Activated T-cell treated with anti-CD3 and anti-CD28 coated beads for 48 hours (primary cell): ENCODE measurements at regions not wholly inside any gene's neighbourhood (a gene's known extent, or its start where the extent isn't known, plus 50 kb on each side); places are given as distances from the start of the nearest gene placed in this dataset.

Source experiments
- DNase-seq: peaks from one replicate; pipeline ENCODE4 v3.0.0-alpha.2; 2020; ENCODE audit warnings: low read depth

DNA sequence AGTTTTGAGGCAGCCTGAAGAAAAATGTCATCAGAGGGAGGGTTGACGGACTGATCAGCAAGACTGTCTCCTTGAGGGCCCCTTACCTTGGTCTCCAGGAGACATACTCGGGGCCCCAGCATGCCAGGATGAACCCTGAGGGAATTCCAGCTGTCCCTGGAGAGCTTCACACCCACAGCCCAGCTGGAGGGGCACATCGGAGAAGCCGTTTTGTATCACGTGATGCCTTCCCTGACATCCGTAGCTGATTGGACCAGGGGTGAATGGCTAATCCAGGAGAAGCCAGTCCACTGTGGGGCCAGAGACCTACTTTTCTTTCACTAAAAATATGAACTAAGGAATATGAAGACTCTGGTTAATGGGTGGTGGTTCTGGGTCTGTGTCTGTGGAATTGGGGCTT is 86.0 kb upstream of the TP53I11 start:
- no peak for DNase-seq

DNA sequence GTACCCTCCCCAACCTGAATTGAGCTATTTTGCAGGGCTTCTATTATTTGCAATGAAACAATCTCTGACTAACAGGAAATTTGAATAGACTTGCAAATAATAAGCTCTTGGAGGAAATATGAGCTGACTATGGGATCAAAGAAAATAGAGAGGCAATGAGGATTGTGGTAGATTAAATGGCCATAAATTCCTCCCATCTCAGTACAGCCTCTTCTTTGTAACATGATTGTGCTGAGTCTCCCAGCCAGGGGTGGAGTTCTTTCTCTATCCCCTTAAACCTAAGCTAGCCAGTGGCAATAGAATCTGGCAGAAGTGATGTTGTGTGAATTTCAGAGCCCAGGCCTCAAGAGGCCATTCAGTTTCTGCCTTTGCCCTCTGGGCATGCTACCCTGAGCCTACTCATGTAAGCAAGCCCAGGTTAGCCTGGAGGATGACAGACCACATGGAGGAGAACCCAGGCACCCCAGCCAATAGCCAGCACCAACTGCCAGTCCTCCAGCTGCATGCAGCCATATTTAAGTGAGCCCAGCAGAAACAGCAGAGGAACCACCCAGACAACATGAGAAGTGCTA is 86.8 kb upstream of the TP53I11 start:
- no peak for DNase-seq

DNA sequence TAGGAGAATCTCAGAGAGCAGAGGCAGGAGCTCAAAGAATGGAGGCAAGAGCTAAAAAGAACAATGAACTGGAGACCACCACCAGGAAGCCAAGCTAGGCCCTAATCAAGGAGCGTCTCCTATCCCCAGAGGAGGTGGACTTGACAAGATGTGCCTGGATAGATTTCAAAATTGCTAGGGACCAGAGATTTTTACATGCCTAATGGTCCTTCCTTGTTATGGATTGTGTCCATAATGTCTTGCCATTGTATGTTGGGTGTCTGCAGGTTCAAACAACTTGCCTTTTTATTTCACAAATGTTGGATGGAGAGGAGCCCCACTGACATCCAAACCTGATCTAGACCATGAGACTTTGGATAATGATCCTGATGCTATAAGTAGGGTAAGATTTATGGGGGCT is 88.2 kb upstream of the TP53I11 start:
- DNase-seq = no peak

DNA sequence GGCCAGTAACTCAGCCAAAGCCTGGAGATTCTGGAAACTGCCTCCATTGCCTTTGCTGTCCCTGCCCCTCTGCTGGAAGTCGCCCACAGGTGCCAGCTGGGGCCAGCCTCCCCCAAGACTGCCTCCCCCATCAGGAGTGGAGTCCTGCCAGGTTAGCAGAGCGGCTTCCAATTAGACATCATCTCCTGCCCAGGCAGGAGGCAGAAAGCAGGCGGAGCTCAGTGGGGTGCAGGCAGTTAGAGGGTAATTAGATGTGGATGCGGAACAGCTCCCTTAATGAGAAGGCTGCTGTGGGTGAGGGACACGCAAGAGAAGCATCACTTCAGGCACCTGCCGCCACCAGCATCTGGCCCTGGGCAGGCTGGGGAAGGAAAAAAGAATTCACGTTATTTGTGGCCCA is 90.9 kb upstream of the TP53I11 start:
- DNase-seq = no peak

DNA sequence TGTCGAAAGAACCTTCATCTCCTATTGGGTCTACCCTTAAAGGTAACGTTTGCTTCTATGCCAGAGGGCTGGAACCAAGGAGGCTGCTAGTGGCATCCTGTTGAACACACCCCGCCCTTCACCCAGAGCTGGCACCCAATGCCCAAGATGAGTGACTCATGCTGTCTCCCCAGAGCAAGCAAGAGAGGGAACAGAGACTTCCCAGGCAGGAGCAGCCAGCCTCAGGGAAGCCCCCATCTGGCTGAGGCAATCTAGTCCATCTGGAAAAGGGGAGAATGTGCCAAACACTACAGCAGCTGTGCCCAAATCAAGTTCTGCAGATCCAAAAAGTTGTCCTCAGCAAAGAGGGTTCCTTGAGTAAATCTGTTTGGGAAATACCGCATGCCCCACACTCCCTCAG is 91.9 kb upstream of the TP53I11 start:
- DNase-seq = no peak

DNA sequence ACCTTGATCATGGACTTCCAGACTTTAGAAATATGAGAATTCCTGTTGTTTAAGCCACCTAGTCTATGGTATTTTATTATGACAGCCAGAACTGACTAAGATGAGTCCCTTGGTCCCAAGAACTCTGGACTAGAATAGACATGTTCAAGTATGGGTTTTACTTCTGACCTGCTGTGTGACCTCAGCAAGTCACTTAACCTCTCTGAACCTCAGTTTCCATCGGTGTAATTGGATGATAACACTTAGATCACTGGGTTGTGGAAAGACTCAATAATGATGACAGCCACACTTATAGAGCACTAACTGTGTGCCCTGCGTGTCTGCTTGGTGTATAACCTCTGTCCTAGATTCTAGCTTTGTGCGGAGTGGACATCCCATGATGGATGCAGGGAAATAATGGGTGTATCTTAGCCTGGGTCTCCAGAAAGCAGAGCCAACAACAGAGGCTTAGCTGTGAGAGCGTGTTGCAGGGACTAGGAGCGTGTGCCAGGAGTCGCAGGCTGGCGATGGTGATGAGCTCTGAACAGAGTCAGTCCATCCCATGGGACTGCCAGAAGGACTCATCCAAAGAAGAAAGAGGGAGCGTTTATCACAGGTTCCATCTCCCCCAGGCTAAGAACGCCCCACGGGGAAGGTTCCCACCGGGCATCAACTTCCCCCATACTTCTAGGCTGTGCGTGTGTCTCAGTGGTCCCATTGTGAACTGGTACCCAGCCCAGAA is 93.2 kb upstream of the TP53I11 start:
- no peak for DNase-seq

DNA sequence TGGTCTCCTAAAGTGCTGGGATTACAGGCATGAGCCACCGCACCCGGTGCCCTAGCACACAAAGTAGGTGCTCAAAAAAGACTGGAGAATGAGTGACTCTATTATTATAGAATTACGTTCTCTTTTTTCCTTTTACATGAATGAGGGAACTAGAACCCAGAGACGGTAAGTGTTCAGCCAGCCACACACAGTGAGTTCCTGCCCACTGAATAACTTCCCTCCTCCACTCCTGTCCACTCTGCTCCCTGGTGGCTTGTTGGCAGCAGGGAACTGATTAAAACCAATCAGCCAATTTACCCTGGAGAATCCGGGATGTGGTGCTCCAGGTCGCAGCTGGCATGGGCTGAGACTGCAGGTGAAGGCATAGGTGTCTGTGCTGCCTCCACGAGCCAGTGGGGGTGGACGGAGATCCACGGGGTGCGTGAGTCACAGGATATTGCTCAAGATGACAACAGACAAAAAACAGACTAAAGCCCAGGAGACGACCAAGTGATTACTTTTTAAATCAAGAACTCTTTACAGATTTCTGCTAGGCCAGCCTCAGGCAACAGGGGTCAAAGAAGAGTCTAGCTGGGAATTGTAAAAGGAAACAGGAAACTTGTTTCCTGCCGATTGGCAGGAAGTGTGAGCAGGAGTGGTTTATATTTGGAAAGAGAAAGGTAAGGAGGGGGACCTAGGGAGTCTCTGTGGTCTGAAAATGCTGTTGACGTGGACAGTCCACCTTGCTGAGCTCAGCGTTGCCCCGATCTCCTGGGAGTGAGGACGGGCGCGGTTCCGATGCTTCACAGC is 95.2 kb upstream of the TP53I11 start:
- DNase-seq = peak; percentile 13

DNA sequence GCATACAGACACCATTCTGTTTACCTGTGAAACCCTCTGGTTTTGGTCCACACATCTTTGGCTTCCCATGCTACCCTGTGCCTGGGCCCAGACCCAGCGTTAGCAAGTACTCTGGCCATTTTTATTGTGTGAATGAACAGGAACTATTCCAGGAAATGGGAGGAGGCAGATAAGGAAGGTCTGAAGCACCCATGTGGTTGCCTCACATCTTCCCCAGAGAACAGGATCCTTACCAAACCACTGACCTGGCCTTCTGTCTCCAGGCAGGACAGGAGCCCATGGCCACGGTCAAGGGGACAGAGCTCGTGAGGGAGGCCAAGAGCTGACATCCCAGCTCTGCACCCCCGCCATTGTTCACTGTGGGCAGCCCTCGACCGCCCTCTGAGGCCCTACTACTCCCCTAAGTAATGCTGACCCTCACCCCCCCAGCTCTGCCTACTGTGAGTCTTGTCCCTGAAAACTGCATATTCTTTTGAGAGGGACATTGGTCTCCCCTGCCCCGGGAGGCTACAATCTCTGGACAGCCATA is 97.7 kb upstream of the TP53I11 start:
- DNase-seq = no peak

DNA sequence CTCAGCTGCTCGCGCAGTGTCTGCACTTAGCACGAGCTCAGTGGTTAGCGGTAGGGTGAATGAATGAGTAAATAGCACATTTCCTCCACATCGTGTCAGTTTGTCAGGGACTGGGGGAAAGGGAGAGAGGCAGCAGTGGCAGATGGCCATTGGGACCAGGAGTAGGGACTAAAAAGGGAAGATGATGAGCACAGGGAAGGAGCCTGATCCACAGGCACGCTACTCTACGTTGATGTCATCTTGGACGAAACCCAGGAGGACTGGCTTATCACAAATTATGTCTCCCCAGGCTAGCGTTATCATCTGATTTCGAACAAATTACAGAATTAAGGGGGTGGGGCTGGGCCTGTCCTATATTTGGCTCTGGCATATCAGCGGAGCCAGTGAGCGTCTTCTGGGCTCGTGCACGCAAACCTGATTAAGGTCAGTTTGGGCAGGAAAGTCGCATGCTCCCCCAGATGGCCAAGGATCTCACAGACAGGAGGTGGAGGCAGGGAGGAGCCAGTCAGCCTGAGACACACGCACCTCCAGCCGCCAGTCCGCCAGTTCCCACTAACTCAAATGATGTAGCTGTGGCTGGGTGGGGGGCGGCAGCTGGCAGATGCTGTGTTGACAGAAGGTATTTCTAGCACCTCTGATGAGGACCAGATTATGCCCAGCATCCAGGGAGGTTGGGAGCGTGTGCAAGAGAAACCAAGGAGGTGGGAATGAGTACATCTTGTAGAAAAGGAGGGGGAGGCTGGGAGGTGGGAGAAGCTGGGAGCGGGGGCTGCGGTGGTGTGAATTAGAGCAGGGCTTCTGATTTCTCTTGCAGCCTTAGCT is 97.4 kb upstream of the PRDM11 start:
- DNase-seq = no peak

DNA sequence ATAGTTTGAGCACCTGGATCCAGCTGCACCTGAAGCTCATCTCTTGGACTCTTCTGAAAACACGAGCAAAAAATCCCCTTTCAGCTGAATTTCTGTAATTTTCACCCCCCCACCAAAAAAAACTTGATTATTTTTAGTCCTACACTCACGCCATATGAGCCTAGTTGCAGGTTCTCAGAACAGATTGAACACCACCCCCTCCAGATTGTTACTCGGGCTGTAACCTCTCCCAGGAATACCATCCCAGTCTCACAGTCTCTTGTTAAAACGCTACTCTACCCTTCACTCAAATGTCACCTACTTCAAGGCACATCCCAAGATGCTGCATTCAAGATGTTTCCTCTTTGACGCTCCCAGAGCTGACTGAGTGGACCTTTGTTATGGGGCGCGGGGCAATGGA is 96.3 kb upstream of the PRDM11 start:
- DNase-seq = no peak

DNA sequence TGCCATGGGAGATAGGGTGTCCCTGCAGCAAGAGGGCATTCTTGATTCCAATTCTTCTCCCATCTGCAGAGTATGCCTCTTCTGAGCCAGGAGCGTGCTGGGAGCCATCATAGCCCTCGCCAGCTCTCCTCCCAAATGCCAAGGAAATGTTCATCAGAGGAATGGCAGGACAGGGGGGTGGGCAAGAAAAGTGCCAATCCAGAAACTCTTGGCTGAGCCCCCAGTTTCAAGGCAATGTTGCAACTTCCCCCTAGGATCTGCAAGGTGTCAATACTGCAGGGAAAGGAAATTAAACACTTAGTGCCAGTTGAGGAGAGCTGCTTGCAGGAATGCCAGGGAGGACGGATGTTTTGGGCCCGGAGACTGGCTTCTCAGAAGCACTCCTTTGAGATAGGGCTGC is 94.8 kb upstream of the PRDM11 start:
- no peak for DNase-seq

DNA sequence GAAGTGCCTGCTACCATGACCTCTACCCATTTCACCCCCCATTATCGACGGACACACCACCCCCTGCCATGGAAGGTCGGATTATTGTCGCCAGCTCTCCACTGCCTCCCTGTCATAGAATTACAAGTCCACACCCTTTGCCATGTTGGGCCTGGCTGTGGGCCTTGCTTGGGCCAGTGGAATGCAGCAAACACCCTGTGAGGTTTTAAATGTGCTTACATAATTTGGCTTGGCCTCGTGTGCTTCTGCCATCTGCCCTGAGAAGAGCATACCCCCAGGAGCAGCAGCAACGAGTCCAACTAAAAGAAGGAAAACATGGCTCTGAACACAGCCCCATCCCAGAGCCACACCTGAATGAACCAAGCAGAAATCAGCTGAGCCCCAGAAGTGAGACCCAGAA is 94.1 kb upstream of the PRDM11 start:
- DNase-seq = no peak

DNA sequence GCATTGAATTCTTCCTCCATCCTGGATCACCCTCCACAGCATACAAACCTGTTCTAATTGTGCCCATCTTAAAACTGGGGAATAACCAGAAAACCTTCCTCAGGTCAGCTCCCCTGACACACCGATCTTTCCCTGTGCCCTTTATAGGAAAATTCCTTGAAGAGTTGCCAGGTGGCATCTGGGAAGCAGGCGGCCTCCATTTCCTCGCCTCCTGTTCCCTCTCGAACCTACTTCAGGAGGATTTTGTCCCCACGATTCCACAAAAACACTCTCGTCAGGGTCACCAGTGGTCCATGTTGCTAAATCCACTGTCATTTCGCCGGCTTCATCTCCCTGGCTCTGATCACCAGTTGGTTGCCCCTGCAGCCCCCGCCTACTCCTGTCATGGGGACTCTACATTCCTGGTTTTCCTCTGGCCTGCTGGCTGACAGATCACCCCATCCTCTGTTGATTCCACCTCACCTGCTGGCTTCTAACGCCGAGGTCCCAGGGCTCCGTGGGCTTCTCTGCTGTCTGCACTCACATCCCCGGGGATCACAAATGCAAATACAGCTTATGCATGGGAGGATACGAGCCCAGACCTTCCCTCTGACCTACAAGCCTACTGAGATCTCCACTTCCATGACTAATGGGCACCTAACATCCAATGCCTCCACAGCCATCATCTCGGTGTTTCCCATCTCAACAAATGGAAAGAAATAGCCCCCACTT is 92.5 kb upstream of the PRDM11 start:
- no peak for DNase-seq

DNA sequence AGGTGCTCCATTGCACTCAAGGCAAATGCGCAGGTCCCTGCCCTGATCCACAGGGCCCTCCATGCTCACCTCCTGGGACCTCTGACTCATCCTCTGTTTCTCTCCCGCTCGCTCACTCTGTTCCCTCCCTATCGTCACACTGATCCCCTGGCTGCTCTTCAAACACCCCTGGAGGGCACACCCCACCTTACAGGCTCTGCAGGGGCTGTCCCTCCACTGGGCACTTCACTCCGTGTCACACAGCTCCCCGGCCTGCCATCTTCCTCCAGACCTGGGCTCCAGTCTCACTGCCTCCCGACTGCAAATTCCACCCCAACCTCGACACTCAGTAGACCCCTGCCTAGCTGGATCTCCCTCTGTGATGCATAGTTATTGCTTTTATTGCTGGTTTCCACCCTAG is 91.5 kb upstream of the PRDM11 start:
- no peak for DNase-seq

DNA sequence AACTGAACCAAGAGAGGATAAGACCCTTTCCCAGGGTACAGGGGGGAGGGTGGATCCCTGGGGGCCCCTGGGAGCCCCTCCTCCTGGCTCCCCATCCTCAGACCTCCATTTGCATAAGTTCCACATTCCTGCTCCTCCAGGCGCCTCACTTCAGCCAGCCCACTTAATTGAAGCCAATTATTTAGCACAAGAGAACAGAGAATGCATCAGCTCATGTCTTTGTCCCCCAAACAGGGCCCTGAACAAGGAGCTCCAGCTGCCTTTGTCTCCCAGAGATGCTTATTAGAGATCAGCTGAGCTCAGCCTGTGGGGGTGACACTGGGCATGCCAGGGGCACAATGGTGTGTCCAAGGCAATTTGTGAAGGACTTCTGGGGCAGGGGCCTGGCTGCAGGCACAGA is 89.9 kb upstream of the PRDM11 start:
- no peak for DNase-seq

DNA sequence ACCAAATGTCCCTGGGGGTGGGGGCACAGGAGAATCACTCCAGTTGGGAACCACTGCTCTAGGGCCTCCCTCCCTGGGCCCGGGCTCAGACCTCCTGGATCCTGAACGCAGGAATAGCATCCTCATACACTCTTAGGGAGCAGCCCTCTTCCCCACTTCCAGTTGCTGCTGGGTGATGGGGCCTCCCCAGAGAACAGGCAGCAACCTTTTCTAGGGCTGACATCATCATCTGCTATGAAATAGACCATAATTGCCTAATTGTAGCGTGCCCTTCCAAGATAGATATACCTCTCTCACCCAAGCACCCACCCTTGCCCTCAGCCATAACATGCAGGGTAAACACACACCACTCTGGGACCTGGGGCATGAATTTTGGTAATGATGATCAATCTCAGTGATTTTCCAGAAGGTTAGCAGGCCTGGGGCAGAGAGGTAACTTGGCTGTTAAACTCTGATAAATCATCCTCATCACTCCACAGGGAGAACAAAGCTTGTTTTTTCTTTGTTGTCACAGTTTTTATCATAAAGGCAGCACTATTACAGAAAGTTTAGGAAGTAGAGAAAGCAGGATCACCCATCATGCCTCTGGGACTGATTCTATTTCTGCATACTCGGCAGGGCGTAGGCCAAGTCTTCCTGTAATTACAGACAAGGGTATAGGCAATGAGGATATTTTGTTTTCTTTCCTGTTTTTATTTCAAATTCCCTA is 88.3 kb upstream of the PRDM11 start:
- no peak for DNase-seq

DNA sequence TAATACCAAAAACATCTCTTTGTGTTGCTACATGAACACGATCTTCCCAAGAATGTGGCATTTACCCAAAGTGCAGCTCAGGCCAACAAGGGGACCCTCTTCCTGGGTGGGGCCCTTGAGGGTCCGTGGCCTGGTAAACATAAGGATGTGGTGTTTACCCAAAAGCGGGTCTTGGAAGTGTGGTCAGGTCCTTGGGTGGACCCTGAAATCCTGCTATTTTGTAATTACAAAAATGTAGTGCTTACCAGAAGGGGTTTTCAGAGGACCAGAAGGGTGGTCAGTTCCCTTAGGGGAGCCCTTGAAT is 87.8 kb upstream of the PRDM11 start:
- DNase-seq = no peak

DNA sequence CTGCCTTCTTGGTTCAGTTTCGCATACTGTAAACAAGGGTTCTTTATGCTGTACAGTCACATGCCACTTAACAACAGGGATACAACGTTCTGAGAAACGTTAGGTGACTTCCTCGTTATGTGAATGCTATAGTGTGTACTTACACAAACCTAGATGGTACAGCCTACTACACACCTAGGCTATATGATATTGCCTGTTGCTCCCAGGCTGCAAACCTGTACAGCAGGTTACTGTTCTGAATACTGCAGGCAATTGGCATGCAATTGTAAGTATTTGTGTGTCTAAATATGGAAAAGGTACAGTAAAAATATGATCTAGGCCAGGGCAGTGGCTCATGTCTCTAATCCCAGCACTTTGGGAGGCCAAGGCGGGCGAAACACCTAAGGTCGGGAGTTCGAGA is 85.7 kb upstream of the PRDM11 start:
- no peak for DNase-seq

DNA sequence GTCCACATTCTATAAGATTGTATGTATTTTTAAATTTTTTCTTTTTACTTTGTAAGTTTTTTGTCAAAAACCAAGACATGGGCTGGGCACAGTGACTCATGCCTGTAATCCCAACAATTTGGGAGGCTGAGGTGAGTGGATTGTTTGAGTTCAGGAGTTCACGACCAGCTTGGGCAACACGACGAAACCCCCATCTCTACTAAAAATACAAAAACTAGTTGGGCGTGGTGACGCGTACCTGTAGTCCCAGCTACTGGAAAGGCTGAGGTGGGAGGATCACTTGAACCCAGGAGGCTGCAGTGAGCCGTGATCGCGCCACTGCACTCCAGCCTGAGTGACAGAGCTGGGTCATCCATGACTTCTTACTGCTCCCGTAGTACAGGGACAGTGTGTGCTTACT is 84.8 kb upstream of the PRDM11 start:
- DNase-seq = no peak

DNA sequence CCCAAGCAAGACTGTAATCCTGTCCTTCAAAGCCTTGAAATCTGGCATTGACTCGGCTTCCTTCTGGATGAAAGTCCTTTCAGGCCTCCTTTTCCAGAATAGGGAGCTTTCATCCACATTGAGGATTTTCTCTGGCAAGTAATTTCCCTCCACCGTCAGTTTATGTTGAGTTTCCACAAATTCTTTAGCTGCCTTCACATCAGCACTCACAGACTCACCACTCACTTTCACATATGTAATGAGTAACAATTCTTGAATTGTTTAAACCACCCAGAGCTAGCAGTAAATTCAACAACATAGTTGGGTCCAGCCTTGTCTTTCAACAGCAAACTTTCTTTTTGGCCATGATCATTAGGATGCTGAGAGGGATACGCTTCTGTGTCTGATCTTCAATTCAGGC is 84.3 kb upstream of the PRDM11 start:
- DNase-seq = no peak

DNA sequence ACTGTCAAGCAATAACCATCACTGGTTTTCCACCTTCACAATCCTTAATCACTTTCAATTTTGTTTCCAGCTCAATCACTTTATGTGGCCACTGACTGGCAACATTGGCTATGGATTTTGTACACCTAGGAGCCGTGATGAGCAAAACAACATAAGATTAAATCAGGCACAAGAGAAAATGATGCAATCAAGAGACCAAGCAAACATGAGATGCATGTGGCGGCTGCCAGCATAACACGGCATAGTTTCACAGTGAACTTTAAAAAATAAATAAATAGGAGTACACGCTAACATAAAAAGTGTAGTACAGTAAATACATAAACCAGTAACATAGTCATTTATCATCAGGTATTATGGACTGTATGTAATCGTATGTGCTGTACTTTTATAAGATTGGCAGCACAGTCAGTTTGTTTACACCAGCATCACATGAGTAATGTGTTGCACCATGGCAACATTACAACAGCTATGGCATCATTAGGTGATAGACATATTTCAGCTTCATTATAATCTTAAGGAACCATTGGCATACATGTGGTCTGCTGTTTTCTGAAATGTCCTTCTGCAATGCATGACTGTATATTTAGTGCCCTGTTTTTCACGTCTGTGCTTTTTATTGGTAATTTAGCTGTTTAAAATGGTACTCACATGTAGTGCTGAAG is 83.3 kb upstream of the PRDM11 start:
- DNase-seq = no peak
